Endothelial cell of umbilical vein (primary cell): ENCODE measurements at regions not wholly inside any gene's neighbourhood (a gene's known extent, or its start where the extent isn't known, plus 50 kb on each side); places are given as distances from the start of the nearest gene placed in this dataset.

Experiments
- BruUV-seq: library from RNA; stranded (reverse); fragments of 400-500 nt; replicated peaks from 2 replicates; lab custom pipeline; 2021; lab: Mats Ljungman, UMichigan
- CTCF ChIA-PET: fragments of 300-600, 350-600 bp; sonication (Branson Sonifier 250); formaldehyde crosslinking; loops from one replicate; lab custom pipeline; 2021; ENCODE audit warnings: antibody characterized with exemption, inconsistent platforms; lab: Charles Lee
- POLR2A ChIA-PET: fragments of 300-600, 350-600 bp; sonication (Branson Sonifier 250); formaldehyde crosslinking; loops from one replicate; lab custom pipeline; 2021; ENCODE audit warnings: antibody characterized with exemption, inconsistent platforms; lab: Charles Lee
- DNase-seq: peaks from one replicate; pipeline ENCODE4 v3.0.0-alpha.2; 2011; ENCODE audit warnings: low read depth, low spot score
- FAIRE-seq: peaks from 2 replicates; lab custom pipeline; 2011; peaks lifted over from hg19 to GRCh38; lab: Jason Lieb, UNC
- H2AFZ ChIP-seq: 2 replicates; pipeline ENCODE4 v1.6.0; 2012; ENCODE audit warnings: low read depth, low read length, control low read depth, inconsistent platforms
- H3K27ac ChIP-seq: 2 replicates; pipeline ENCODE4 v1.5.1; 2011; ENCODE audit warnings: low read depth, mild to moderate bottlenecking, control low read depth, low read length, moderate library complexity; ENCODE audit not compliant: insufficient read depth
- H3K27me3 ChIP-seq, 2 experiments: 2 replicates each; pipeline versions ENCODE4 v1.6.0 to v1.6.1; 2011; ENCODE audit warnings: low read length in 2 of 2, mixed read lengths in 1 of 2; ENCODE audit not compliant: control insufficient read depth in 2 of 2, insufficient read depth in 2 of 2
- H3K36me3 ChIP-seq, 2 experiments: 2 replicates in 1 of 2; 3 replicates in 1 of 2; pipeline ENCODE4 v1.5.1; 2011; ENCODE audit warnings: low read length in 2 of 2, mild to moderate bottlenecking in 1 of 2, moderate library complexity in 1 of 2; ENCODE audit not compliant: control insufficient read depth in 2 of 2, insufficient read depth in 2 of 2; ENCODE audit errors: extremely low read depth in 1 of 2
- H3K4me1 ChIP-seq: 3 replicates; pipeline ENCODE4 v1.5.1; 2011; ENCODE audit warnings: mild to moderate bottlenecking, low read length; ENCODE audit not compliant: control insufficient read depth, insufficient read depth; ENCODE audit errors: extremely low read depth
- H3K4me2 ChIP-seq: 2 replicates; pipeline ENCODE4 v1.6.1; 2011; ENCODE audit warnings: low read length, control low read depth, mixed read lengths; ENCODE audit not compliant: insufficient read depth
- H3K4me3 ChIP-seq, 3 experiments: fragments of 200-600 bp in 1 of 3; sonication (generic), shearing (Covaris generic) in 1 of 3; replicated peaks in 1 of 3; 2 replicates each; pipeline ENCODE4 v1.5.1; 2011 to 2016; ENCODE audit warnings: control low read depth in 3 of 3, low read length in 3 of 3, mild to moderate bottlenecking in 2 of 3, inconsistent platforms in 1 of 3, low read depth in 1 of 3, moderate library complexity in 1 of 3; ENCODE audit not compliant: insufficient read depth in 1 of 3
- H3K79me2 ChIP-seq: 2 replicates; pipeline ENCODE4 v1.6.0; 2012; ENCODE audit warnings: low read length, inconsistent platforms; ENCODE audit not compliant: control insufficient read depth, insufficient read depth
- H3K9ac ChIP-seq: replicated peaks from 2 replicates; pipeline ENCODE3; 2011; ENCODE audit warnings: low read length, control low read depth; ENCODE audit not compliant: insufficient read depth; ENCODE audit errors: extremely low read depth
- H3K9me1 ChIP-seq: replicated peaks from 3 replicates; pipeline ENCODE4 v1.6.0; 2011; ENCODE audit warnings: mild to moderate bottlenecking, low read length; ENCODE audit not compliant: control insufficient read depth, insufficient read depth; ENCODE audit errors: extremely low read depth
- H3K9me3 ChIP-seq: replicated peaks from 2 replicates; pipeline ENCODE4 v1.5.1; 2012; ENCODE audit warnings: low read length, inconsistent platforms; ENCODE audit not compliant: control insufficient read depth, insufficient read depth
- H4K20me1 ChIP-seq: replicated peaks from 2 replicates; pipeline ENCODE3; 2011; ENCODE audit warnings: mild to moderate bottlenecking, low read length; ENCODE audit not compliant: control insufficient read depth, insufficient read depth; ENCODE audit errors: extremely low read depth
- CTCF ChIP-seq, 2 donors: IDR thresholded peaks; 1 replicate in 1 of 2; 2 replicates in 1 of 2; pipeline ENCODE4 v1.5.1; 2011; ENCODE audit warnings: low read length in 2 of 2, mild to moderate bottlenecking in 2 of 2, moderate library complexity in 2 of 2, control low read depth in 1 of 2, inconsistent platforms in 1 of 2, low read depth in 1 of 2; ENCODE audit not compliant: insufficient read depth in 1 of 2; ENCODE audit errors: extremely low read depth in 1 of 2
- EZH2 ChIP-seq: IDR thresholded peaks from 2 replicates; pipeline ENCODE4 v1.6.1; 2012; ENCODE audit warnings: borderline replicate concordance, low read depth, mild to moderate bottlenecking, moderate library complexity, low read length, inconsistent platforms; ENCODE audit not compliant: severe bottlenecking
- FOS ChIP-seq: IDR thresholded peaks from 2 replicates; pipeline ENCODE4 v1.6.1; 2011; ENCODE audit warnings: mild to moderate bottlenecking, low read length, moderate library complexity, borderline replicate concordance; ENCODE audit not compliant: insufficient read depth
- GATA2 ChIP-seq: IDR thresholded peaks from 2 replicates; pipeline ENCODE4 v1.7.0; 2011; ENCODE audit warnings: low read depth, mild to moderate bottlenecking, moderate library complexity, mixed read lengths, low read length; ENCODE audit not compliant: insufficient read length, insufficient read depth
- JUN ChIP-seq: IDR thresholded peaks from 2 replicates; pipeline ENCODE4 v1.6.1; 2011; ENCODE audit warnings: borderline replicate concordance, low read depth; ENCODE audit not compliant: insufficient read length, insufficient read depth
- MAX ChIP-seq: IDR thresholded peaks from 2 replicates; pipeline ENCODE4 v1.6.1; 2011; ENCODE audit not compliant: insufficient read depth, insufficient read length
- MYC ChIP-seq: IDR thresholded peaks from one replicate; pipeline ENCODE4 v1.6.1; 2011; ENCODE audit warnings: mild to moderate bottlenecking, low read depth, low read length
- POLR2A ChIP-seq: IDR thresholded peaks from 2 replicates; pipeline ENCODE4 v1.6.1; 2012; ENCODE audit warnings: low read depth, mild to moderate bottlenecking, control low read depth, low read length
- POLR2AphosphoS5 ChIP-seq: IDR thresholded peaks from 2 replicates; pipeline ENCODE4 v1.6.1; 2012; ENCODE audit warnings: low read depth, mild to moderate bottlenecking, control low read depth, low read length, moderate library complexity; ENCODE audit not compliant: insufficient read depth
- dilution Hi-C: fragments of 300-500 bp; cut with MboI; formaldehyde crosslinking; loops from one replicate; pipeline ENCODE4 v1.15.0; 2019; ENCODE audit warnings: low sequenced_read_pairs; ENCODE audit not compliant: extremely low pct_ligation_motif_present
- intact Hi-C: fragments of 100-400 bp; cut with micrococcal nuclease; formaldehyde crosslinking; loops from one replicate; pipeline ENCODE4 v1.10.0; 2022

GRCh38 chr3:67301556-67301955 lies 303.4 kb downstream of the KBTBD8 start:
- FAIRE-seq (no peak), DNase-seq (no peak)

More at GRCh38 chr3:67301556-67301955, 303.4 kb downstream of the KBTBD8 start:
- no peaks in the 10 kb centered on the region for H3K9me1 ChIP-seq
- H2AFZ ChIP-seq, result no peak overlapping the region
- H3K27me3 ChIP-seq, result no peaks in the 10 kb centered on the region
- no peaks in the 10 kb centered on the region for H4K20me1 ChIP-seq
- dilution Hi-C loops (no loop called here), intact Hi-C loops (no loop called here)
- no TSS peak for BruUV-seq
- H3K4me3 ChIP-seq, result no peak overlapping the region
- no peaks in the 10 kb centered on the region for H3K79me2 ChIP-seq
- no peak overlapping the region for H3K4me2 ChIP-seq
- TF ChIP-seq GATA2, result no peak
- TF ChIP-seq POLR2A, result no peak
- no peak for TF ChIP-seq MAX
- no peak for TF ChIP-seq CTCF (IDR thresholded peaks at IDR 0.05; ENCODE audit: extremely low read depth in 1 of 2, insufficient read depth in 1 of 2, low read depth in 1 of 2, low read length in 2 of 2)
- no peak for TF ChIP-seq MYC
- no peak for TF ChIP-seq EZH2
- no peak for TF ChIP-seq JUN
- TF ChIP-seq FOS, result no peak
- TF ChIP-seq POLR2AphosphoS5, result no peak
- no peak overlapping the region for H3K9ac ChIP-seq
- H3K4me1 ChIP-seq, result no peaks in the 10 kb centered on the region
- ChIA-PET CTCF (no interaction called here), POLR2A (no interaction called here)
- no peaks in the 10 kb centered on the region for H3K9me3 ChIP-seq
- H3K36me3 ChIP-seq, result no peaks in the 10 kb centered on the region
- H3K27ac ChIP-seq, result no peak overlapping the region
